NCI-H2081 (cell line): ENCODE measurements at regions not wholly inside any gene's neighbourhood (a gene's known extent, or its start where the extent isn't known, plus 50 kb on each side); places are given as distances from the start of the nearest gene placed in this dataset.

Source experiments
- DNase-seq, 2 experiments: peaks; one replicate each; lab custom pipeline; 2025; lab: John Stamatoyannopoulos, UW

GRCh38 chr6:169339731-169340309 is 86.2 kb upstream of the THBS2 start:
- no peak for DNase-seq

DNA sequence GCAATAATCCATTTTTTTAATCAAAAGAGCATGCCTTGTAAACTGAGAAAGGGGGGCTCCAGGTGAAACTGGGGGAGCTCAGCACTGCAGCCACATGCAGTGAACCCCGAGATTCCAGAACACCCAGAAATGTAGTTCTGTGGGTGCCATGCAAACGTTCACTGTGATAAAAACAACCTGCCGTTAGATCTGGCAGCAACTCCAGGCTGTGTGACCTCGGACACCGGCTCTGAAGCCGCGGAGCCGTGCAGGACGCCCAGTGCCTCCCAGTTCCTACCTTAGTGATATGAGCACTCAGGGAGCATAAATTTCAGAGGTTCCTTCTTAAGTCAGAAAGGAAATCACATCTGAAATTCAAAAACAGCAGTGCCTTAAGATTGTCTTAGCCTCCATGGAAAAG is 85.4 kb upstream of the THBS2 start:
- no peak for DNase-seq

DNA sequence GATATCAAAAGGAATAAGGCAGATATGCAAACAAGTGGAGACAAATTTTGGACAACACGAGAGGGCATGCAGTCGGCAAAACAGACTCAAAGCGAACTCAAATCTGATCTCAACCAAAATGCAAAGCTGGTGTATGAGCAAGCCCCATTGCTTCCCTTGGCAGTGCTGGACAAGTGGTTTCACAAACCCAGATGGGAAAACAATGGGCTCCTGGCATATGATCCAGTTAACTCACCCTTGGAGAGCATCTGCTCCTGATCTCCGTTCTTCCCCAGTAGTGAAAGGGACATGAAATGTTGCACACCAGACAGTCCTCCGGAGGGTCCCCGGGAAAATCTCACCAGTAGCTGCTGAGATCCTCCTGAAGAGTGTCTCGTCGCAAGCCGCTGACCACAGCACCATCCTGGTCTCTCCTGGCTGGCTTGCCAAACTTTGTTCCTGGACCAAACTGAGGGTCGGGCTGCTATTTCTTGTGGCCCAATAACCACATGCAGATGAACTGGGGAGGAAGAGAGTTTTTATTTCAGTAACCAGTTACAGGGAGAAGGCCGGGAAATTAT is 84.3 kb upstream of the THBS2 start:
- no peak for DNase-seq

GRCh38 chr6:169335301-169335700 is 81.7 kb upstream of the THBS2 start:
- no peak for DNase-seq

DNA sequence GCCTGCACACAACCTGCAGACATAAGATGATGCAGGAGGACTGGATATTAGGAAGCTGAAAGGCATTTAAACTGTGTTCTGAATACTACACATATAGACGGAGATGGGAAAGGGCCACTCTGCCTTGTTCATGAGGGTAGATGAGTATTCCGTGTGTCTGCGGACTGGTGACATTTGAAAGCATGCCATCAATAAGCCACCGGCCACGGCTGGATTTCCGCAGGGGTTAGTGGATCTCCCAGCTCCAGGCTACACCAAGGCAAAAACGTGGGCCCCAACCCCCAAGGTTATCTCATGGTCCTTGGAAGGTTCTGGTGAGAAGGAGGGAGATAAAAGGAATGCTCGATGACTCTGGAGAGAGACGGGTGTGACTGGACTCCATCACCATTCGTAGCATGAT is 78.6 kb upstream of the THBS2 start:
- DNase-seq, result no peak

DNA sequence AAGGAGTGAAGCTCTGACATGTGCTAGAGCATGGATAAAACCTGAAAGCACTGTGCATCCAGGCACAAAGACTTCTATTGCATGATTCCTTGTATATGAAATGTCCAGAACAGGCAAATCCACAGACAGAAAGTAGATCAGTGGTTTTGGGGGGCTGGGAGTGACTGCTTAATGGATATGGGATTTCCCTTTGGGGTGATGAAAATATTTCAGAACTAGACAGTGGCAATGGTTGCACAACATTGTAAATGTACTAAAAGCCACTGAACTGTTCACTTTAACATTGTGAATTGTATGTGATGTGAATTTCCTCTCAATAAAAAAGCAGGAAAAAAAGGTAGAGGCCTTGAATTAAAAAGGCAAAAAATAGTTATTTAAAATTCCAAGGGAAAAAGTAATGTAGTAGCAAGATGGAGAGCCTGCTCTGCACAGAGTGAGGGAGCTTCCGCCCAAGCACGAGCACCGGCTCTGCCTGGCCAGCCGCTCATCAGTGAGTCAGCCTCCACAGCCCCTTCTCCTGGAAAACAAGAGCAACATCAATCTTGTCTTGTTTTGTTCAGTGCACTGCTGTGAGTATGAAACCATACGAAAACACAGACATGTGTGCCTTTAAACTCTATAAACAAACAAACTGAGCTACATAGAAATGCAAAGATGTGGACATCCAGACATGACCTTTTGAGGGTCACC is 74.6 kb upstream of the THBS2 start:
- DNase-seq, result no peak

DNA sequence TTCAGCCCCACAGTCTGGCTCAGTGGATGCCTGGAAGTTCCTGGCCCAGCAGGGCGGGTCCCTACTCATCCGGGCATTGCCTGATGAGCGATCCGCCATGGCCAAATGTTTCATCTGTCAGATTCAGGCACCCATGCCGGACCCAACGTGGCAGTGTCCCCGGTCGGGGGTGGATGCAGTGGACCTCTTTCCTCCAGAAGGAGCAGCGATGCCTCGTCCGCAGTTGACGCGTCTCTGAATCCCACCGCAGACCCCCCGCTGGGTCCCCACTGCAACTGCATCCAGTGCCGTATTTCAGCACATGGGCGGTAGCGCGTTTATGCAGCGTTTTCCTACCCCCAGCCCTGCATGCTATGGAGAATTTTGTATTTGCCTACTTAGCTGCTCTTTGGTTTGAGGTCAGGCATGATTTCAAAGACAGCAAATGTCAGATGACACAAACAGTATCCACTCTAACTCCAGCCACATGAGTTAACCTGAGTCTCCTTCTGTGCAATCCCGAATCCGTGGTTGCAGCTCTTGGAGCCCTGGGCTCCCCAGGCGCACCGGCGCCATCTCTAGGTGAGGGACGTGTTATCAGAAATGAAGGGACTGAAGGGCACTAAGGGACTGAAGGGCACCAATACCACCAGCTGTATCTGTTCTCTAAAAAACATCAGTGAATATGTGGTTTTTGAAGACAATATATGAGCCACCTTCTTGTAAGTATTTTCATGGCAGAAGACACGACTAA is 72.6 kb upstream of the THBS2 start:
- peak in 1 of 2 experiments; percentile 1 for DNase-seq

- no peak for DNase-seq
Observed at GRCh38 chr6:169324656-169325459, 71.2 kb upstream of the THBS2 start.

DNA sequence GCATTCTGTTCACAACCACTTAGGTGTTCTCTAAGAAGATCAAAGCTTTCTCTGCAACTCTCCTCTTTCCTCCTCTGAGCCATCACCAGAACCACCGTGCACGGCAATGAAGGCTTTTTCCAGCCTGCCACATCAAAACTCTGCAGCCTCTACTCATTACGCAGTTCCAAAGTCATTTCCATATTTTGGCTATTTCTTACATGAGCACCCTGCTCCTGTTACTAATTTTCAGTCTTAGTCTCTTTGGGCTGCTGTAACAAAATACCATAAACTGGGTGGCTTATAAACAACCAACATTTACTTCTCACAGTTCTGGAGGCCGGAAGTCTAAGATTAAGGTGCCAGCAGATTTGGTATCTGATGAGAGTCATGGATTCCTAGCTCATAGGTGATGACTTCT is 70.4 kb upstream of the THBS2 start:
- no peak for DNase-seq

DNA sequence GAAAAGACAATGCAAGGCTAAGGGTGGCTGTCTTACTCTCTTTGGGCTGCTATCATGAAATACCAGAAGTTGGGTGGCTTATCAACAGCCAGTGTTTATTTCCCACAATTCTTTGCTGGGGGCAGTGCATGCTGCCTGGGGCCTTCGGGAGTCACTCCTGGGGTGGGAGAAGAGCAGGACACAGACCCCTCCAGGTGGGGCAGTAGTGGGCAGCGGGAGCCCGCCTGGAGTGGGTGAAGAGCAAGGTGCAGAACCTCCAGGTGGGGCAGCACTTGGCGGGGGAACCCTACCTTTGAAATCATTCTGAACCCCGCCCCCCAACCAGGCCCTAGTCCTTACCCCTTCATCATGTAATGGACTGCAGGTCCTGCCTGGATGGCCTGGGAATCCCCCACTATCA is 69.6 kb upstream of the THBS2 start:
- DNase-seq, result no peak

DNA sequence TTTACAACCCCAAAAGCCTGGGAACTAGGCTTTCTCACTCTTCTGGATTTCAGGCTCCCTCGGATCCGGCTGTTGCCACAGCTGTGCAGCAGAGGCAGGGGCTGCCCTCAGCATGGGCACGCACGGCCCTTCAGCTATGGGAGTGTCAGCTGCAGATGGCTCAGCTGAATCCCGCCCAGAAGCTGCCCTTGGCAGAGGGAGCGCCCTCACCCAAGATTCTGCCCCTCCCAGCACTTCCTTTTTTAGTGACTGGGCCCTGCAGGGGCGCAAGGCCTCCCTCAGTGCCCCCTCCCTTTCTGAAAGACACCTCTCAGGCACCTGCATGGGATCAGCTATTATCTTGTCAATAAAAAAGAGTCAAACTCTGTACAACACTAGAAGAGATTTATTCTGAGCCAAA is 67.9 kb upstream of the THBS2 start:
- DNase-seq, result no peak

GRCh38 chr6:169320013-169320412 is 66.4 kb upstream of the THBS2 start:
- DNase-seq, result no peak

DNA sequence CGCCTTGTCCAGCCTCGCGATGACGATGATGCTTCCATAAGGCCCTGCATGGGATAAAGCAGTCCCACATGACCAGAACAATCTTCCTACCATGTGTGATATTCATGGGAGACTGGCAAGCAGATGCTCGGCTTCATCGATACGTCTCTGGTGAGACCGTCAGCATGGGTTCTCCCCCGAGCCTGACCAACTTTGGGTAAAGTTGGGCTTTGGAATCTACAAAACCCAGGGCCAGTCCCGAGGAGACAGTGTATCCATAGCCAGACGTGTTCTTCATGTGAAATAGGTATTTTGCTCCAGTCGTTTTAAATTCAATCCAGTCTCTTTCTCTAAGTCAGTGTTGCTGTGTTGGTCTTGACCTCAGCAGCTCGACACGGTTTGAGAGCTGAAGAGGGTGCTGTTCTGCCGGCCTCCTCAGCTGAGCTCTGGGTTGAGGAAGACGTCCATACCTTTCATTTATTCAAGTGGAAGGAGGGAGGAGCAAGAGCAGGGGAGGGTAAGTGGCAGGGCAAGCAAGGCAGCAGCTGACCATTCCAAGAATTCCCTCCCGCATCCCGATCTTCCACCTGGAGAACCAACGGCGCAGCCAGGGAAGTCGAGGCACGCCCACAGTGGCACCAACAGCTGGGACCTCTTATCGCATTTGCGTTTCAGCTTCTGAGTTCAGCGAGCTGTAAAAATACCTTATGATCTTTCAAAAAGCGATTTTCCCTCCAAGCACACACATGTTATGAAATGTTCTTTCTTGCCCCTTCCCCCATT is 64.0 kb upstream of the THBS2 start:
- DNase-seq, result no peak

- no peak for DNase-seq
Observed at GRCh38 chr6:169316651-169317050, 63.0 kb upstream of the THBS2 start.

- no peak for DNase-seq
Observed at GRCh38 chr6:169315830-169316614, 62.4 kb upstream of the THBS2 start.

- no peak for DNase-seq
Observed at GRCh38 chr6:169313347-169314010, 59.8 kb upstream of the THBS2 start.

DNA sequence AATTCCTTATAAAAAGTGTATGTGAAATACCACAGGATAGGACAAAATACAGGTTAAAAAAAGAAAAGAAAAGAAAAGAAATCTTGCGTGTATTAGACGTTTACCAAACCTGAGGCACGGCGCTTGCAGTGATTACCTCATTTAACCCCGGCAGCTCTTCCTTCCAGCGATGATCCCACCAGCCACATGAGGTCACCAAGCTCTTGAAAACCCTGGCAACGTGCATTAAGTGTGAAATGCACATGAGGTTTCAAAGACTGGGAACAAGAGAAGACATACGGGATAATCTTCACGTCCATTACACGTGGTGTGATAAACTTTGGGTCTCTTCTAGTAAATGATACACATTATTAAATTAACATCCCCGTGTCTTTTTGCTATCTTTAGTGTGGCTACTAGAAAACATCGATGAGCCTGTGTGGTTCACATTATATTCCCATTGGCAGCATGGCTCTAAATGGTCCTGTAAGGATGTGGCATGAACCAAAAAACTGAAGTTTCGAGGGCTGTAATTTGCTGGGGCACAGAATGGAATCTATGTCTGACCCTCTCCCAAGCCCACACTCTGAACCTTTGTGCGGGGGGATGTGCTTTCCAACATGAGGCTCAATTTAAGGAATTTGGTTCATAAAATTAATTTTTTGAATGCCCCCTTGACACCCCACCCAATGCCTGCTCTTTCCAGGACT is 59.2 kb upstream of the THBS2 start:
- no peak for DNase-seq

DNA sequence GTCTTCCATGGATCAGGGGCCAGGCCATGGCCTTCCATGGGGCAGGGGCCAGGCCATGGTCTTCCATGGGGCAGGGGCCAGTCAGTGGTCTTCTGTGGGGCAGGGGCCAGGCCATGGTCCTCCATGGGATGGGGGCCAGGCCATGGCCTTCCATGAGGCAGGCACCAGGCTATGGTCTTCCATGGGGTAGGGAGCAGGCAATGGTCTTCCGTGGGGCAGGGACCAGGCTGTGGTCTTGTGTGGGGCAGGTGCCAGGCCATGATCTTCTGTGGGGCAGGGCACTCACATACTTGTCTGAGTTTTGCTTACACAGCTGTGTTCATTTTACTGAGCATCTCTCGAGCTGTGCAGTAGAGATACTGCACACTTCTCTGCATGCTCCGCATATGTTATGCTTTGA is 57.3 kb upstream of the THBS2 start:
- no peak for DNase-seq
